Activated naive CD4-positive, alpha-beta T cell (primary cell): ENCODE measurements at regions not wholly inside any gene's neighbourhood (a gene's known extent, or its start where the extent isn't known, plus 50 kb on each side); places are given as distances from the start of the nearest gene placed in this dataset.
"Not testable (repeated sequence)": the region's sequence is repeated elsewhere in the genome, so short reads cannot be mapped to it uniquely, and the experiment has no call there.

ENCODE experiments used
- DNase-seq, 4 experiments: peaks; one replicate each; lab custom pipeline; 2025; lab: John Stamatoyannopoulos, UW

GRCh38 chr4:82301390-82301789 lies 72.4 kb downstream of the HNRNPD start:
- DNase-seq, result not testable (repeated sequence)

GRCh38 chr4:82293304-82293703 lies 80.5 kb downstream of the HNRNPD start:
- DNase-seq, result no peak

GRCh38 chr4:82287720-82288119 lies 86.1 kb downstream of the HNRNPD start:
- no peak for DNase-seq

DNA sequence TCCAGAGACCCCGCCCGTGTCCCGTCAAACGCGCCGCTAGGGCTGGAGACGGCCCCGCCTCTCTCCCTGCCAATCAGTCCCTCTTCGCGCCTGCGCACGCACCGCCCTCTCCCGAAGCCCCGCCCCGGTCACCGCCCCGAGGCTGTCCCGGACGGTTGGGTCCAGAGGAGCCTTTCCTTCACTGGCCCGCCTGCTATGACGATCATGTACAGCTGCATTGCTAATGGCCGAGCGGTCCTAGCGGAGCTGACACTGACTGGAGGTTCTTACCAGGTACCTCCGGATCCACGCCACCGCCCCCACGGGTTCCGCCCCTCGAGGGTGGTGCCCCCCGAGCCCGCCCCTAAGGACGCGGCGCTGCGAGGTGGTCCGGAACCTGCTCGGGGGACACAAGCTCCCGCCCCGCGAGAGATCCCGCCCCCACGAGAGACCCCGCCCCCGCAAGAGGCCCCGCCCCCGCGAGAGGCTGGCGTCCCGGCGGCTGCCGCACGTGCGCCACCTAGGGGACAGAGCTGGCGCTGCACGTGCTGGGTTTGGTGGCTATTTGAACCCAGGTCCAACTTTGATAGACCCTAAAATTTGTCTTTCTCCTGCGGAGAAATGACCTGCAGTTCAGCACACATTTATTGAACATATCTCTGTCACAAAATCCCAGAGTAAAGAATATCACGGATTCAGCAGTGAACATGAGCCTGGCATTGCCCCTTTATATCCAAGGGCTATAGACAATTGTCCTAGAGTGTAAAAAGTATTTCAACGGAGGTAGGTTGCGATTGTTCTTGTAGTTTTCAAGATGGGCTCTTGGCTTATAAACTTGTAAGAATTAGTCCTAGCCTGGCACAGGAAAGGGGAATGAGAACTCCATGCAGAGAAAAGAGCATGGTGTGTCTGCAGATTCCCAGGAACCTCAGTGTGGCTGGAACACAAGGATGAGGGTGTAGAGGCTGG lies 88.7 kb downstream of the HNRNPD start:
- peak; percentile 99 to 100 (median 100) for DNase-seq

DNA sequence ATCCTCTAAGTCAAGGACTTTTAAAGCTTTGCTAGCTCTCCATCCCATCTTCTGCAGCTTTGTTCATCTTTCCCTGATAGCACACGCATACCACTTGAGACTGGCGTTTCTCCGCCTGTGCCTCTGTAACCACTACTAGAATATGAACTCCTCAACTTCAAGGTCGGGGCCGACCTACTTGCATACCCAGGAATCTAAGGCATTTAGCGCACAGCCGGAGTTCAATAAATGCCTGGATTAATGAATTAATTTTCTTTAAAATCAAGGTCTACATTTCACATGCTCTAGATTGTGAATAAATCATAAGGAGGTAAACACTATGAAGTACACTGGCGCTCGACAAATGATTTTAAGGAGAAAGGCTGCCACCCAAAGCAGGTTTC lies 89.3 kb downstream of the HNRNPD start:
- no peak for DNase-seq

GRCh38 chr4:82282875-82283274 lies 90.9 kb downstream of the HNRNPD start:
- DNase-seq, result no peak

GRCh38 chr4:82279550-82279949 lies 94.2 kb downstream of the HNRNPD start:
- not testable (repeated sequence) for DNase-seq

GRCh38 chr4:82276332-82276640 lies 97.5 kb downstream of the HNRNPD start:
- no peak for DNase-seq

GRCh38 chr4:82275431-82276331 lies 98.1 kb downstream of the HNRNPD start:
- no peak for DNase-seq

GRCh38 chr4:82274700-82275099 lies 99.1 kb downstream of the HNRNPD start:
- not testable (repeated sequence) for DNase-seq

GRCh38 chr4:82272523-82272922 lies 101.3 kb downstream of the HNRNPD start:
- not testable (repeated sequence) for DNase-seq

DNA sequence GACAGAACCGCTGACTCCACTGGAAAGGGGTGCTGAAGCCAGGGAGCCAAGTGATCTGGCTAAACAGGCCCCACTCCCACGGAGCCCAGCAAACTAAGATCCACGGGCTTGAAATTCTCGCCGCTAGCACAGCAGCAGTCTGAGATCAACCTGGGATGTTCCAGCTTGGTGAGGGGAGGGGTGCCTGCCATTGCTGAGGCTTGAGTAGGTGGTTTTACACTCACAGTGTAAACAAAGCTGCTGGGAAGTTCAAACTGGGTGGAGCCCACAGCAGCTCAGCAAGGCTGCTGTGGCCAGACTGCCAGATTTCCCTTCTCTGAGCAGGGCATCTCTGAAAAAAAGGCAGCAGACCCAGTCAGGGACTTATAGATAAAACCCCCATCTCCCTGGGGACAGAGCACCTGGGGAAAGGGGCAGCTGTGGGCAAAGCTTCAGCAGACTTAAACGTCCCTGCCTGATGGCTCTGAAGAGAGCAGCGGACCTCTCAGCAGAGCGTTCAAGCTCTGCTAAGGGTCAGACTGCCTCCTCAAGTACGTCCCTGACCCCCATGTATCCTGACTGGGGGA lies 101.8 kb downstream of the HNRNPD start:
- peak in 1 of 4 experiments; percentile 0 for DNase-seq

- DNase-seq, result no peak
Measured at GRCh38 chr4:82268826-82269193, 105.0 kb downstream of the HNRNPD start.

- DNase-seq, result peak in 3 of 4 experiments; percentile 1 to 10 (median 2)
Measured at GRCh38 chr4:82268050-82268825, 105.6 kb downstream of the HNRNPD start.

DNA sequence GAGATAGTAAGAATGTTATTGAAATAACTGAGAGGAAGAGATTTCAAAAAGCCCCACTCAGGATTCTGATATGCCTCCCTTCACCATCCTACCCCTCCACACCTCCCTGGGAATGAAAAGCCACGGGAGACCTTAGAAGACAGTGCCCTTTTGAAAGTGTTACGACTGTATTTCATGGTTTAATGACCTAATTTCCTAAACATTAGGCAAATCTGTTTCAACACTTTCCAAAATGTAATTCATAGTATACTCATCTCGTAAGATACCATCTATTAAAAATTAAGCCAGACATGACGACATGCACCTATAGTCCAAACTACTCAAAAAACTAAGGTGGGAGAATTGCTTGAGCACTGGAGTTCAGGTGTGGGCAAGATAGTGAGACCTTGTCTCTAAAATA lies 106.3 kb downstream of the HNRNPD start:
- DNase-seq, result no peak

GRCh38 chr4:82266345-82266744 lies 107.4 kb downstream of the HNRNPD start:
- DNase-seq, result no peak

- DNase-seq, result no peak
Measured at GRCh38 chr4:82261084-82261483, 112.7 kb downstream of the HNRNPD start.

- DNase-seq, result no peak
Measured at GRCh38 chr4:82260632-82261031, 113.2 kb downstream of the HNRNPD start.

- no peak for DNase-seq
Measured at GRCh38 chr4:82256718-82257117, 117.1 kb downstream of the HNRNPD start.

DNA sequence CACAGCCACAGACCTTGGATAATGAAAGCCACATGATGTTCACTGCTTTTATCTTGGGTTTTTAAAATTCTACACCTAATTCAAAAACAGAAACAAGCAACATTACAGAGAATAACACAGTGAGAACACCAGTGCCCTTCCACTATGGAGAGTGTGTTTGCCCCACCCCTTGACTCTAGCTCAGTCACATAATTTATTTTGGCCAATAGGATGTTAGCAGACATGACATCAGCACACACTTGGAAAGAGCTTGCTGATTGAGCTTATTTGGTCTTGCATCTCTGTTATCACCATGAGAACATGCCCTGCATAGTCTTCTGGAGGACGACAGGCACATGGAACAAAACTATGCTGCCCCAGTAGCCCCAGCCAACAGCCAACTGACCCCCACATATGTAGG lies 118.1 kb downstream of the HNRNPD start:
- DNase-seq, result no peak

DNA sequence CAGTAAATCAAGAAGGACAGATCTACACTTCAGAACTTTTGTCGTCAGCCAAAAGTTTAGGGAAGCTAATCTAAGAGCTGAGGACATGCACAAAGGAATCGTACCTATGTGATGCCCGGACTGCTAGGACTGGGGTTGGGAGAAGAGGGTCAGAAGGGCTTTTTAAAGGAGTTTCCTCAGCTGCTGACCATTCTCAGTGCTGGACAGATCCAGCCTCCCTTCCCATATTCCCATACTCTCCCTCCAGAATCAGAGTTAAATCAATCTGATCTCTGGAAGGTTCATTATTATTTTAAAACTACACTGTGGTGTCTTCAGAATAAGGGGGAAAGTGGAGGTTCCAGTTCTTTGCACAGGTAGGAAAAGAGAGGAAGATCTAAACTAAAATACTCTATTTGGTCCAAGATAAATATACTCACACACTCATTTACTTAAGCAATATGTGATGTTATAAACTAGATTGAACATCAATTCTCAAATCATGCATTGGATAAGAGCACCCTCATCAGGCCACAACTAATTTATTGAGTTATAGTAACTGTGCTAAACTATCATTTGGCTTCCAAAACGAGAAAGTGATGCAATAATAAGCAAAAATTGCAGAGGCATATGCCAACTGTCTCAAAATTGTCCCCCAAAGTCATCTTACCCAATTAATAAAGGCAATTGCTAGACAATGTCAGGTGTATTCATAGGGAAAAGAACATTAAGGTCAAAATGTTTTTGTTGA lies 124.7 kb downstream of the HNRNPD start:
- no peak for DNase-seq
